ENCODE measurements at regions not wholly inside any gene's neighbourhood (a gene's known extent, or its start where the extent isn't known, plus 50 kb on each side); places are given as distances from the start of the nearest gene placed in this dataset.

DNA sequence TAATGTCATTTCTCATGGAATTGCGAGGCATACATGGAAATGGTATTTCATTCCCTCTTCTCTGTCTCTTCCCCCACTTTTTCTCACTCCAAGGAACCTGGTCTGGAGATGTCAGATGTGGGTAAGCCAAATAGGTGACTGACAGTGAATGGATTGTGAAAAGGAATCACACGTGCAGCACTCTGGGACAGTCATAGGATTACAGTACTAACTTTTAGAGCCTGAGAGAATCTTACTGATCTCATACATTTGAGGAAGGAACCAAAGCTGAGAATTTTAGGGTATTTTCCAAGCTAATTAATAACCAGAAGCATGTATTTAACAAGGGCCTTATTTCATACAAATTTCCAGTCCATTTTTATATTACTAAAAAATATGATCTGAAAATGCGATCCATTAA is 58.1 kb upstream of the ERBB4 start:
- TF ChIP-seq, protein P1, sequence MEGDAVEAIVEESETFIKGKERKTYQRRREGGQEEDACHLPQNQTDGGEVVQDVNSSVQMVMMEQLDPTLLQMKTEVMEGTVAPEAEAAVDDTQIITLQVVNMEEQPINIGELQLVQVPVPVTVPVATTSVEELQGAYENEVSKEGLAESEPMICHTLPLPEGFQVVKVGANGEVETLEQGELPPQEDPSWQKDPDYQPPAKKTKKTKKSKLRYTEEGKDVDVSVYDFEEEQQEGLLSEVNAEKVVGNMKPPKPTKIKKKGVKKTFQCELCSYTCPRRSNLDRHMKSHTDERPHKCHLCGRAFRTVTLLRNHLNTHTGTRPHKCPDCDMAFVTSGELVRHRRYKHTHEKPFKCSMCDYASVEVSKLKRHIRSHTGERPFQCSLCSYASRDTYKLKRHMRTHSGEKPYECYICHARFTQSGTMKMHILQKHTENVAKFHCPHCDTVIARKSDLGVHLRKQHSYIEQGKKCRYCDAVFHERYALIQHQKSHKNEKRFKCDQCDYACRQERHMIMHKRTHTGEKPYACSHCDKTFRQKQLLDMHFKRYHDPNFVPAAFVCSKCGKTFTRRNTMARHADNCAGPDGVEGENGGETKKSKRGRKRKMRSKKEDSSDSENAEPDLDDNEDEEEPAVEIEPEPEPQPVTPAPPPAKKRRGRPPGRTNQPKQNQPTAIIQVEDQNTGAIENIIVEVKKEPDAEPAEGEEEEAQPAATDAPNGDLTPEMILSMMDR (IDR thresholded peaks at IDR 0.05), result no peak
- TF ChIP-seq POLR2A (IDR thresholded peaks at IDR 0.05), result no peak

Data from esophagus squamous epithelium (tissue), 4 donors.